Hepatocyte (in vitro differentiated cells): ENCODE measurements at regions not wholly inside any gene's neighbourhood (a gene's known extent, or its start where the extent isn't known, plus 50 kb on each side); places are given as distances from the start of the nearest gene placed in this dataset.

Source experiments
- DNase-seq: peaks from one replicate; pipeline ENCODE4 v3.0.0-alpha.2; 2016; ENCODE audit warnings: low spot score
- H2AFZ ChIP-seq: fragments of 200-600 bp; sonication (generic); 2 replicates; pipeline ENCODE4 v1.6.0; 2016; ENCODE audit warnings: antibody characterized with exemption, mild to moderate bottlenecking
- H3K27ac ChIP-seq: fragments of 200-600 bp; sonication (generic); 2 replicates; pipeline ENCODE4 v1.5.1; 2016; ENCODE audit warnings: mild to moderate bottlenecking
- H3K27me3 ChIP-seq: fragments of 200-600 bp; sonication (generic); 2 replicates; pipeline ENCODE4 v1.6.1; 2016
- H3K36me3 ChIP-seq: fragments of 200-600 bp; sonication (generic); replicated peaks from 2 replicates; pipeline ENCODE4 v1.5.1; 2016; ENCODE audit warnings: low read depth; ENCODE audit not compliant: insufficient read depth
- H3K4me1 ChIP-seq: fragments of 200-600 bp; sonication (generic); 2 replicates; pipeline ENCODE4 v1.5.1; 2016; ENCODE audit warnings: mild to moderate bottlenecking, moderate library complexity; ENCODE audit not compliant: insufficient read depth
- H3K4me2 ChIP-seq: fragments of 200-600 bp; sonication (generic); 2 replicates; pipeline ENCODE4 v1.6.0; 2016
- H3K4me3 ChIP-seq: fragments of 200-600 bp; sonication (generic); 2 replicates; pipeline ENCODE4 v1.5.1; 2016; ENCODE audit warnings: mild to moderate bottlenecking
- H3K79me2 ChIP-seq: fragments of 200-600 bp; sonication (generic); 2 replicates; pipeline ENCODE4 v1.6.0; 2017; ENCODE audit warnings: mild to moderate bottlenecking
- H3K9me2 ChIP-seq: fragments of 200-600 bp; sonication (generic); replicated peaks from 2 replicates; pipeline ENCODE4 v1.6.0; 2017; ENCODE audit warnings: mild to moderate bottlenecking; ENCODE audit not compliant: insufficient read depth
- H3K9me3 ChIP-seq: fragments of 200-600 bp; sonication (generic); 2 replicates; pipeline ENCODE4 v1.5.1; 2016; ENCODE audit warnings: low read depth, mild to moderate bottlenecking
- H4K20me1 ChIP-seq: fragments of 200-600 bp; sonication (generic); 2 replicates; pipeline ENCODE4 v1.6.0; 2016; ENCODE audit warnings: mild to moderate bottlenecking; ENCODE audit not compliant: insufficient read depth, poor library complexity, severe bottlenecking
- CTCF ChIP-seq: fragments of 200-600 bp; sonication (generic); IDR thresholded peaks from 2 replicates; pipeline ENCODE4 v1.5.1; 2016; ENCODE audit warnings: antibody characterized with exemption, mild to moderate bottlenecking; ENCODE audit not compliant: poor library complexity
- EZH2 ChIP-seq: fragments of 200-600 bp; sonication (generic); IDR thresholded peaks from 2 replicates; pipeline ENCODE4 v1.6.1; 2016; ENCODE audit warnings: antibody characterized with exemption, mild to moderate bottlenecking, borderline replicate concordance
- EZH2phosphoT487 ChIP-seq: fragments of 200-600 bp; sonication (generic); IDR thresholded peaks from one replicate; pipeline ENCODE4 v1.6.1; 2018; ENCODE audit warnings: antibody characterized with exemption, mild to moderate bottlenecking, low read depth, moderate library complexity; ENCODE audit not compliant: unreplicated experiment, severe bottlenecking
- WGBS: methylation state at CpG from one replicate; pipeline ENCODE4 v1.1.6; 2016; ENCODE audit warnings: low lambda C conversion rate; ENCODE audit errors: missing lambda C conversion rate; 5-methylcytosine and 5-hydroxymethylcytosine counted together

GRCh38 chr12:46534327-46534840, 161.8 kb upstream of the SLC38A2 start:
- no peak for DNase-seq

GRCh38 chr12:46533723-46534122, 161.2 kb upstream of the SLC38A2 start:
- H2AFZ ChIP-seq: no peak overlapping the region
- no peak for DNase-seq
- H3K27ac ChIP-seq: no peak overlapping the region
- H3K4me1 ChIP-seq: no peaks in the 10 kb centered on the region
- H4K20me1 ChIP-seq: no peaks in the 10 kb centered on the region
- 82% methylated on average over 2 of the region's 2 CpGs for WGBS
- H3K9me2 ChIP-seq: no peaks in the 10 kb centered on the region
- no peak for TF ChIP-seq CTCF
- TF ChIP-seq EZH2phosphoT487: no peak
- no peak for TF ChIP-seq EZH2
- no peaks in the 10 kb centered on the region for H3K9me3 ChIP-seq
- H3K27me3 ChIP-seq: no peaks in the 10 kb centered on the region
- H3K36me3 ChIP-seq: no peaks in the 10 kb centered on the region
- H3K4me3 ChIP-seq: no peak overlapping the region
- no peak overlapping the region for H3K4me2 ChIP-seq
- no peaks in the 10 kb centered on the region for H3K79me2 ChIP-seq

More at GRCh38 chr12:46534327-46534840, 161.8 kb upstream of the SLC38A2 start:
- Histone ChIP-seq H3K79me2 (no peaks in the 10 kb centered on the region), H3K4me1 (no peaks in the 10 kb centered on the region), H4K20me1 (no peaks in the 10 kb centered on the region), H3K4me3 (no peak overlapping the region), H3K36me3 (no peaks in the 10 kb centered on the region), H2AFZ (no peak overlapping the region), H3K27ac (no peak overlapping the region), H3K9me2 (no peaks in the 10 kb centered on the region), H3K9me3 (no peaks in the 10 kb centered on the region), H3K27me3 (no peaks in the 10 kb centered on the region), H3K4me2 (no peak overlapping the region)
- WGBS: 61% methylated on average over 1 of the region's 1 CpG
- TF ChIP-seq CTCF: no peak
- TF ChIP-seq EZH2: no peak
- TF ChIP-seq EZH2phosphoT487: no peak

- Histone ChIP-seq H3K4me3 (no peak overlapping the region), H3K4me2 (no peak overlapping the region), H3K9me3 (no peaks in the 10 kb centered on the region), H2AFZ (no peak overlapping the region), H3K79me2 (no peaks in the 10 kb centered on the region), H3K27me3 (no peaks in the 10 kb centered on the region), H3K27ac (no peak overlapping the region), H3K9me2 (no peaks in the 10 kb centered on the region), H3K4me1 (no peaks in the 10 kb centered on the region), H3K36me3 (no peaks in the 10 kb centered on the region), H4K20me1 (no peaks in the 10 kb centered on the region)
- 98% methylated on average over 3 of the region's 3 CpGs for WGBS
- DNase-seq: no peak
- TF ChIP-seq EZH2 (no peak), EZH2phosphoT487 (no peak), CTCF (no peak)
These were observed 159.2 kb upstream of the SLC38A2 start for GRCh38 chr12:46531804-46532203.
